Inflammatory macrophage (primary cell): ENCODE measurements at regions not wholly inside any gene's neighbourhood (a gene's known extent, or its start where the extent isn't known, plus 50 kb on each side); places are given as distances from the start of the nearest gene placed in this dataset.
"Not testable (repeated sequence)": the region's sequence is repeated elsewhere in the genome, so short reads cannot be mapped to it uniquely, and the experiment has no call there.

ENCODE experiments used
- DNase-seq, 2 donors: peaks; one replicate each; pipeline ENCODE4 v3.0.0-alpha.2; 2020 to 2022

GRCh38 chr13:30520571-30520970 lies 54.8 kb upstream of the HMGB1 start:
- no peak for DNase-seq

GRCh38 chr13:30523211-30523610 lies 57.5 kb upstream of the HMGB1 start:
- DNase-seq = no peak

GRCh38 chr13:30523817-30524216 lies 58.1 kb upstream of the HMGB1 start:
- DNase-seq = not testable (repeated sequence)

GRCh38 chr13:30525212-30525611 lies 59.5 kb upstream of the HMGB1 start:
- not testable (repeated sequence) for DNase-seq

GRCh38 chr13:30526612-30527495 lies 61.1 kb upstream of the HMGB1 start:
- DNase-seq = no peak

GRCh38 chr13:30529085-30529834 lies 63.5 kb upstream of the HMGB1 start:
- no peak for DNase-seq

GRCh38 chr13:30535046-30535445 lies 69.3 kb upstream of the HMGB1 start:
- DNase-seq = no peak

GRCh38 chr13:30545320-30545719 lies 72.4 kb upstream of the USPL1 start:
- DNase-seq = no peak

GRCh38 chr13:30548046-30548445 lies 69.7 kb upstream of the USPL1 start:
- DNase-seq = peak; percentile 13 to 39

GRCh38 chr13:30551189-30551588 lies 66.5 kb upstream of the USPL1 start:
- DNase-seq = peak; percentile 6 to 25

GRCh38 chr13:30552567-30552966 lies 65.2 kb upstream of the USPL1 start:
- DNase-seq = no peak

GRCh38 chr13:30559274-30559673 lies 58.4 kb upstream of the USPL1 start:
- DNase-seq = no peak

- no peak for DNase-seq
Observed at GRCh38 chr13:30560212-30560611, 57.5 kb upstream of the USPL1 start.

- DNase-seq = no peak
Observed at GRCh38 chr13:30561511-30561910, 56.2 kb upstream of the USPL1 start.

- no peak for DNase-seq
Observed at GRCh38 chr13:30564489-30564888, 53.2 kb upstream of the USPL1 start.

- DNase-seq = no peak
Observed at GRCh38 chr13:30565658-30566057, 52.1 kb upstream of the USPL1 start.

GRCh38 chr13:30567072-30567471 lies 50.6 kb upstream of the USPL1 start:
- no peak for DNase-seq
